ENCODE measurements at regions not wholly inside any gene's neighbourhood (a gene's known extent, or its start where the extent isn't known, plus 50 kb on each side); places are given as distances from the start of the nearest gene placed in this dataset.

DNA sequence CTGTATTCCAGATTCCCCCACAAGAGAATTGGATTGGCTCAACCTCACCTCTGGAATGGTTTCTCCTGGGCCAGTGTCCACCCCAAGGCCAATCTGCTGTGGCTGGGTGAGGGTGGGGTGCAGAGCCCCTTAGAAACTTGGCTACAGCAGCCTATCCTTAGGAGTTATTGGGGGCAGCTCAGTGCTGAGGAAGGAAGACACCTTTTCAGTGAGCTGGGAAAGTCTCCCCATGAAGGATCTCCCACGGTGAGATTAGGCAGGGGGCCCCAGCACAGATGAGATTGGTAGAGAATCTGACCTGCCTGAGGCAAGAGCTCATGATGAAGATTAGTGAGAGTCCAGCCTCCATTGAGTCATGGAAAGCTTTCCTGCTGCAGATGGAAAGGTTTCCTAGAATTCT lies 78.4 kb downstream of the CCDC185 start:
- TF ChIP-seq, protein P1, sequence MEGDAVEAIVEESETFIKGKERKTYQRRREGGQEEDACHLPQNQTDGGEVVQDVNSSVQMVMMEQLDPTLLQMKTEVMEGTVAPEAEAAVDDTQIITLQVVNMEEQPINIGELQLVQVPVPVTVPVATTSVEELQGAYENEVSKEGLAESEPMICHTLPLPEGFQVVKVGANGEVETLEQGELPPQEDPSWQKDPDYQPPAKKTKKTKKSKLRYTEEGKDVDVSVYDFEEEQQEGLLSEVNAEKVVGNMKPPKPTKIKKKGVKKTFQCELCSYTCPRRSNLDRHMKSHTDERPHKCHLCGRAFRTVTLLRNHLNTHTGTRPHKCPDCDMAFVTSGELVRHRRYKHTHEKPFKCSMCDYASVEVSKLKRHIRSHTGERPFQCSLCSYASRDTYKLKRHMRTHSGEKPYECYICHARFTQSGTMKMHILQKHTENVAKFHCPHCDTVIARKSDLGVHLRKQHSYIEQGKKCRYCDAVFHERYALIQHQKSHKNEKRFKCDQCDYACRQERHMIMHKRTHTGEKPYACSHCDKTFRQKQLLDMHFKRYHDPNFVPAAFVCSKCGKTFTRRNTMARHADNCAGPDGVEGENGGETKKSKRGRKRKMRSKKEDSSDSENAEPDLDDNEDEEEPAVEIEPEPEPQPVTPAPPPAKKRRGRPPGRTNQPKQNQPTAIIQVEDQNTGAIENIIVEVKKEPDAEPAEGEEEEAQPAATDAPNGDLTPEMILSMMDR (IDR thresholded peaks at IDR 0.05; ENCODE audit: insufficient read depth, low read depth, low read length) = no peak
- TF ChIP-seq EZH2 (IDR thresholded peaks at IDR 0.05; ENCODE audit: insufficient read depth, low read length) = no peak

Measured in astrocyte (in vitro differentiated cells and primary cell).